ENCODE measurements at regions not wholly inside any gene's neighbourhood (a gene's known extent, or its start where the extent isn't known, plus 50 kb on each side); places are given as distances from the start of the nearest gene placed in this dataset.

- no peaks in the 10 kb centered on the region for H3K4me1 ChIP-seq (ENCODE audit: insufficient read depth, low read length, poor library complexity, severe bottlenecking)
- H3K27ac ChIP-seq (ENCODE audit: low read depth, low read length, poor library complexity, severe bottlenecking) = no peak overlapping the region
- ChIA-PET CTCF (no interaction called here), POLR2A (ENCODE audit: low non-redundant PET) (no interaction called here)
- peaks cover 30% of the 10 kb centered on the region for H3K9me3 ChIP-seq (ENCODE audit: low read depth, low read length, poor library complexity, severe bottlenecking)
- intact Hi-C loops (cut with micrococcal nuclease; ENCODE audit: unreplicated experiment) = no loop called here
- H3K27me3 ChIP-seq (replicated peaks; ENCODE audit: insufficient read depth, low read depth, low read length, poor library complexity) = no peaks in the 10 kb centered on the region
- H3K36me3 ChIP-seq (ENCODE audit: insufficient read depth, low read length, poor library complexity, severe bottlenecking) = no peaks in the 10 kb centered on the region
- BruUV-seq (replicated peaks) = no TSS peak
- no peak overlapping the region for H3K4me3 ChIP-seq (ENCODE audit: low read depth, low read length, poor library complexity, severe bottlenecking)
- no peak for TF ChIP-seq EZH2 (IDR thresholded peaks at IDR 0.05; ENCODE audit: borderline replicate concordance, low read depth, low read length, poor library complexity, severe bottlenecking)
- no peak for TF ChIP-seq CTCF (conservative IDR thresholded peaks at IDR 0.05; ENCODE audit: low read depth, low read length)
- DNase-seq (ENCODE audit: low spot score) = no peak
Observed at GRCh38 chr10:57221674-57222073, 860.6 kb upstream of the ZWINT start.

GRCh38 chr10:57218382-57218781 lies 857.3 kb upstream of the ZWINT start:
- ChIA-PET CTCF (no interaction called here), POLR2A (ENCODE audit: low non-redundant PET) (no interaction called here)

GRCh38 chr10:57202356-57202755 lies 841.3 kb upstream of the ZWINT start:
- ChIA-PET CTCF (no interaction called here), POLR2A (ENCODE audit: low non-redundant PET) (no interaction called here)
- DNase-seq (ENCODE audit: low spot score) = no peak
- Histone ChIP-seq H3K27me3 (replicated peaks; ENCODE audit: insufficient read depth, low read depth, low read length, poor library complexity) (no peaks in the 10 kb centered on the region), H3K9me3 (ENCODE audit: low read depth, low read length, poor library complexity, severe bottlenecking) (peaks cover 31% of the 10 kb centered on the region), H3K4me1 (ENCODE audit: insufficient read depth, low read length, poor library complexity, severe bottlenecking) (no peaks in the 10 kb centered on the region), H3K4me3 (ENCODE audit: low read depth, low read length, poor library complexity, severe bottlenecking) (no peak overlapping the region), H3K27ac (ENCODE audit: low read depth, low read length, poor library complexity, severe bottlenecking) (no peak overlapping the region), H3K36me3 (ENCODE audit: insufficient read depth, low read length, poor library complexity, severe bottlenecking) (no peaks in the 10 kb centered on the region)
- TF ChIP-seq EZH2 (IDR thresholded peaks at IDR 0.05; ENCODE audit: borderline replicate concordance, low read depth, low read length, poor library complexity, severe bottlenecking) (no peak), CTCF (conservative IDR thresholded peaks at IDR 0.05; ENCODE audit: low read depth, low read length) (no peak)
- no TSS peak for BruUV-seq (replicated peaks)
- intact Hi-C loops (cut with micrococcal nuclease; ENCODE audit: unreplicated experiment) = no loop called here

More at GRCh38 chr10:57218382-57218781, 857.3 kb upstream of the ZWINT start:
- DNase-seq (ENCODE audit: low spot score) = no peak
- no peaks in the 10 kb centered on the region for H3K36me3 ChIP-seq (ENCODE audit: insufficient read depth, low read length, poor library complexity, severe bottlenecking)
- TF ChIP-seq CTCF (conservative IDR thresholded peaks at IDR 0.05; ENCODE audit: low read depth, low read length) (no peak), EZH2 (IDR thresholded peaks at IDR 0.05; ENCODE audit: borderline replicate concordance, low read depth, low read length, poor library complexity, severe bottlenecking) (no peak)
- BruUV-seq (replicated peaks) = no TSS peak
- no peak overlapping the region for H3K27ac ChIP-seq (ENCODE audit: low read depth, low read length, poor library complexity, severe bottlenecking)
- H3K4me1 ChIP-seq (ENCODE audit: insufficient read depth, low read length, poor library complexity, severe bottlenecking) = no peaks in the 10 kb centered on the region
- H3K9me3 ChIP-seq (ENCODE audit: low read depth, low read length, poor library complexity, severe bottlenecking) = peaks cover 31% of the 10 kb centered on the region
- H3K4me3 ChIP-seq (ENCODE audit: low read depth, low read length, poor library complexity, severe bottlenecking) = no peak overlapping the region
- H3K27me3 ChIP-seq (replicated peaks; ENCODE audit: insufficient read depth, low read depth, low read length, poor library complexity) = no peaks in the 10 kb centered on the region
- intact Hi-C loops (cut with micrococcal nuclease; ENCODE audit: unreplicated experiment) = no loop called here
